K562 (cell line): ENCODE measurements at regions not wholly inside any gene's neighbourhood (a gene's known extent, or its start where the extent isn't known, plus 50 kb on each side); places are given as distances from the start of the nearest gene placed in this dataset.

Experiments used
- ATAC-seq: fragments of 200-7000 bp; cut with Tn5 transposase; 3 replicates; pipeline ENCODE4 v1.9.1; 2020; ENCODE audit warnings: moderate library complexity
- BruUV-seq: library from RNA; stranded (reverse); fragments of 400-500 nt; replicated peaks from 2 replicates; lab custom pipeline; 2021; lab: Mats Ljungman, UMichigan
- CTCF ChIA-PET: fragments of 300-600 bp; formaldehyde crosslinking; extraction: SDS; loops from one replicate; lab custom pipeline; 2021; ENCODE audit warnings: low intra/inter-chr PET ratio; lab: Yijun Ruan, JAX
- POLR2A ChIA-PET: fragments of 300-600, 350-650 bp; sonication (Branson Sonifier 250); formaldehyde crosslinking; extraction: SDS; loops from one replicate; lab custom pipeline; 2021; ENCODE audit warnings: antibody characterized with exemption, inconsistent platforms; lab: Yijun Ruan, JAX
- DNase-seq, 4 experiments: peaks; one replicate each; pipeline versions ENCODE4 v3.0.0 to v3.0.0-alpha.2; 2011 to 2018; ENCODE audit warnings: low spot score in 3 of 4, mixed read lengths in 3 of 4; ENCODE audit errors: extremely low read depth in 1 of 4
- FAIRE-seq: peaks from 2 replicates; lab custom pipeline; 2011; peaks lifted over from hg19 to GRCh38; lab: Jason Lieb, UNC
- H2AFZ ChIP-seq: 2 replicates; pipeline ENCODE4 v1.6.0; 2011; ENCODE audit warnings: low read depth, low read length, control low read depth, inconsistent platforms
- H3K27ac ChIP-seq: fragments of 200-600 bp; 3 replicates; pipeline ENCODE4 v1.8.0; 2011; ENCODE audit warnings: low read depth, mild to moderate bottlenecking, control low read depth, inconsistent platforms, low read length, moderate library complexity, mixed read lengths; ENCODE audit errors: extremely low read depth
- H3K27me3 ChIP-seq, 2 experiments: fragments of 300-600 bp in 1 of 2; 2 replicates in 1 of 2; 3 replicates in 1 of 2; pipeline versions ENCODE4 v1.6.0 to v1.8.0; 2011; ENCODE audit warnings: inconsistent platforms in 2 of 2, low read length in 2 of 2, mild to moderate bottlenecking in 1 of 2, mixed read lengths in 1 of 2, moderate library complexity in 1 of 2; ENCODE audit not compliant: control insufficient read depth in 2 of 2, insufficient read depth in 2 of 2
- H3K36me3 ChIP-seq: fragments of 300-600 bp; 3 replicates; pipeline ENCODE4 v1.8.0; 2011; ENCODE audit warnings: mild to moderate bottlenecking, low read length, inconsistent platforms; ENCODE audit not compliant: control insufficient read depth, insufficient read depth
- H3K4me1 ChIP-seq, 2 experiments: fragments of 200-600 bp in 1 of 2; replicated peaks in 1 of 2; 2 replicates in 1 of 2; 3 replicates in 1 of 2; pipeline versions ENCODE4 v1.5.1 to v1.8.0; 2011; ENCODE audit warnings: inconsistent platforms in 2 of 2, low read length in 2 of 2, mild to moderate bottlenecking in 1 of 2, mixed read lengths in 1 of 2, moderate library complexity in 1 of 2; ENCODE audit not compliant: control insufficient read depth in 2 of 2, insufficient read depth in 2 of 2
- H3K4me2 ChIP-seq: 2 replicates; pipeline ENCODE4 v1.6.1; 2011; ENCODE audit warnings: low read length, control low read depth, inconsistent platforms, mixed read lengths; ENCODE audit not compliant: insufficient read depth
- H3K4me3 ChIP-seq: fragments of 200-600 bp; sonication (generic), shearing (Covaris generic); 2 replicates; pipeline ENCODE4 v1.5.1; 2016; ENCODE audit warnings: control low read depth, inconsistent platforms
- H3K79me2 ChIP-seq: fragments of 200-600 bp; 3 replicates; pipeline ENCODE4 v1.8.0; 2011; ENCODE audit warnings: low read length, inconsistent platforms; ENCODE audit not compliant: control insufficient read depth, insufficient read depth
- H3K9ac ChIP-seq, 2 experiments: 2 replicates each; pipeline versions ENCODE4 v1.6.0 to v1.6.1; 2011; ENCODE audit warnings: low read depth in 2 of 2, low read length in 2 of 2, control low read depth in 1 of 2, inconsistent platforms in 1 of 2, mild to moderate bottlenecking in 1 of 2, mixed read lengths in 1 of 2; ENCODE audit not compliant: insufficient read depth in 1 of 2
- H3K9me1 ChIP-seq: one replicate; pipeline ENCODE4 v1.6.0; 2011; ENCODE audit warnings: inconsistent platforms, mild to moderate bottlenecking, low read length, moderate library complexity; ENCODE audit not compliant: control insufficient read depth, insufficient read depth
- H3K9me3 ChIP-seq: replicated peaks from 2 replicates; pipeline ENCODE4 v1.5.1; 2011; ENCODE audit warnings: low read depth, low read length, inconsistent platforms; ENCODE audit not compliant: control insufficient read depth, insufficient read depth
- H4K20me1 ChIP-seq: replicated peaks from 2 replicates; pipeline ENCODE4 v1.6.1; 2011; ENCODE audit warnings: low read length, inconsistent platforms, mixed read lengths; ENCODE audit not compliant: control insufficient read depth, insufficient read depth
- BCL6 ChIP-seq: fragments of 250-450 bp; sonication (Bioruptor Pico); IDR thresholded peaks from 2 replicates; pipeline ENCODE4 v1.4.0; 2020
- CREB1 ChIP-seq, 2 experiments: sonication (generic) in 1 of 2; formaldehyde crosslinking in 1 of 2; IDR thresholded peaks; 2 replicates each; pipeline versions ENCODE4 v1.6.1 to v1.8.0; 2012 to 2022; ENCODE audit warnings: inconsistent platforms in 1 of 2, mild to moderate bottlenecking in 1 of 2, missing genetic modification reagents in 1 of 2, moderate library complexity in 1 of 2
- ELF4 ChIP-seq: fragments of 450-650 bp; formaldehyde crosslinking; IDR thresholded peaks from 2 replicates; pipeline ENCODE4 v1.4.0; 2022; ENCODE audit warnings: missing genetic modification characterization
- ETV5 ChIP-seq: sonication (generic); formaldehyde crosslinking; IDR thresholded peaks from 2 replicates; pipeline ENCODE4 v1.4.0; 2020; ENCODE audit warnings: low read depth, mild to moderate bottlenecking, missing genetic modification reagents
- FOSL1 ChIP-seq: fragments of 200-800 bp; sonication (Bioruptor generic); conservative IDR thresholded peaks from 2 replicates; pipeline ENCODE4 v1.6.1; 2016; ENCODE audit warnings: missing genetic modification characterization, missing compliant biosample characterization
- L3MBTL2 ChIP-seq: fragments of 450-650 bp; IDR thresholded peaks from 2 replicates; pipeline ENCODE4 v1.6.1; 2016; ENCODE audit warnings: mild to moderate bottlenecking, moderate library complexity
- LEF1 ChIP-seq: fragments of 450-650 bp; IDR thresholded peaks from 2 replicates; pipeline ENCODE4 v1.6.1; 2016; ENCODE audit warnings: mild to moderate bottlenecking
- PATZ1 ChIP-seq: fragments of 250-450 bp; sonication (Bioruptor Pico); IDR thresholded peaks from 2 replicates; pipeline ENCODE4 v1.5.0; 2020; ENCODE audit warnings: mild to moderate bottlenecking, borderline replicate concordance
- PHF20 ChIP-seq: fragments of 450-650 bp; IDR thresholded peaks from 2 replicates; pipeline ENCODE4 v1.6.1; 2018; ENCODE audit not compliant: partially characterized antibody
- USF1 ChIP-seq: sonication (generic); formaldehyde crosslinking; IDR thresholded peaks from 2 replicates; pipeline ENCODE4 v1.9.0; 2022; ENCODE audit warnings: mild to moderate bottlenecking, missing genetic modification reagents
- ZFX ChIP-seq: sonication (generic); formaldehyde crosslinking; IDR thresholded peaks from 2 replicates; pipeline ENCODE4 v1.8.0; 2022; ENCODE audit warnings: mild to moderate bottlenecking, missing genetic modification reagents, moderate library complexity
- ZNF282 ChIP-seq: sonication (generic); formaldehyde crosslinking; IDR thresholded peaks from 2 replicates; pipeline ENCODE4 v1.8.1; 2023; ENCODE audit warnings: missing genetic modification reagents
- ZNF639 ChIP-seq, 2 experiments: fragments of 200-800 bp in 1 of 2; sonication (Bioruptor generic) in 1 of 2; sonication (generic) in 1 of 2; formaldehyde crosslinking in 1 of 2; IDR thresholded peaks in 1 of 2; conservative IDR thresholded peaks in 1 of 2; 2 replicates each; pipeline versions ENCODE4 v1.5.0 to v1.6.1; 2016 to 2020; ENCODE audit warnings: missing compliant biosample characterization in 1 of 2, missing genetic modification characterization in 1 of 2, missing genetic modification reagents in 1 of 2
- WGBS: fragments of 100-300 bp; shearing (Covaris generic); methylation state at CpG from one replicate; pipeline ENCODE4 v1.1.6; 2016; ENCODE audit warnings: low coverage, mixed read lengths; ENCODE audit not compliant: insufficient coverage; ENCODE audit errors: missing lambda C conversion rate; 5-methylcytosine and 5-hydroxymethylcytosine counted together
- in situ Hi-C: fragments of 300-500 bp; cut with MboI; formaldehyde crosslinking; loops from 4 replicates; pipeline ENCODE4 v1.15.0; 2018; ENCODE audit warnings: inconsistent platforms, mixed read lengths
- intact Hi-C: fragments of 100-400 bp; cut with micrococcal nuclease; formaldehyde crosslinking; loops from 2 replicates; pipeline ENCODE4 v1.14.2; 2022

- Histone ChIP-seq H3K27me3 (no peaks in the 10 kb centered on the region), H3K9me3 (no peaks in the 10 kb centered on the region), H3K4me1 (no peaks in the 10 kb centered on the region), H3K27ac (no peak overlapping the region), H3K36me3 (no peaks in the 10 kb centered on the region), H2AFZ (no peak overlapping the region), H3K4me2 (no peak overlapping the region), H3K9me1 (no peaks in the 10 kb centered on the region), H4K20me1 (0 out of 2 replicates have a peak, but pooled peaks cover 3% of the 10 kb centered on the region), H3K4me3 (no peak overlapping the region), H3K79me2 (no peaks in the 10 kb centered on the region), H3K9ac (no peak overlapping the region)
- intact Hi-C loops: loop anchor here (10.0 kb wide), 1 partner anchor 410 kb away; no protein-coding TSS in a partner anchor
- ATAC-seq (no peak), FAIRE-seq (no peak), DNase-seq (no peak)
- in situ Hi-C loops: no loop called here
- WGBS: 19% methylated on average over 2 of the region's 2 CpGs
- ChIA-PET POLR2A (no interaction called here), CTCF (no interaction called here)
- no TSS peak for BruUV-seq
- TF ChIP-seq USF1 (CRISPR knock-in tag): no peak
- TF ChIP-seq FOSL1 (tag): no peak
- TF ChIP-seq LEF1: no peak
- no peak for TF ChIP-seq ZNF639 (CRISPR knock-in tag; conservative IDR thresholded peaks at IDR 0.05 in 1 of 2, IDR thresholded peaks at IDR 0.05 in 1 of 2)
- no peak for TF ChIP-seq ELF4 (CRISPR knock-in tag)
- no peak for TF ChIP-seq ZFX
- no peak for TF ChIP-seq PHF20
- no peak for TF ChIP-seq L3MBTL2
- TF ChIP-seq CREB1 (IDR thresholded peaks at IDR 0.05): no peak
- no peak for TF ChIP-seq CREB1 (CRISPR knock-in tag; IDR thresholded peaks at IDR 0.05)
- no peak for TF ChIP-seq ETV5 (CRISPR knock-in tag)
- no peak for TF ChIP-seq PATZ1 (CRISPR knock-in tag)
- no peak for TF ChIP-seq BCL6
- no peak for TF ChIP-seq ZNF282 (CRISPR knock-in tag)
These were observed 310.9 kb upstream of the MAOA start for GRCh38 chrX:43345166-43345565.
